GM10266 (cell line): ENCODE measurements at regions not wholly inside any gene's neighbourhood (a gene's known extent, or its start where the extent isn't known, plus 50 kb on each side); places are given as distances from the start of the nearest gene placed in this dataset.

ENCODE experiments used
- DNase-seq: peaks from one replicate; pipeline ENCODE4 v3.0.0; 2012; ENCODE audit errors: extremely low spot score
- TF ChIP-seq, protein P1 (sequence below): IDR thresholded peaks from 2 replicates; pipeline ENCODE4 v1.5.1; 2012; ENCODE audit warnings: mild to moderate bottlenecking, low read depth; ENCODE audit not compliant: control insufficient read depth, insufficient read depth; ENCODE audit errors: missing control alignments

DNA sequence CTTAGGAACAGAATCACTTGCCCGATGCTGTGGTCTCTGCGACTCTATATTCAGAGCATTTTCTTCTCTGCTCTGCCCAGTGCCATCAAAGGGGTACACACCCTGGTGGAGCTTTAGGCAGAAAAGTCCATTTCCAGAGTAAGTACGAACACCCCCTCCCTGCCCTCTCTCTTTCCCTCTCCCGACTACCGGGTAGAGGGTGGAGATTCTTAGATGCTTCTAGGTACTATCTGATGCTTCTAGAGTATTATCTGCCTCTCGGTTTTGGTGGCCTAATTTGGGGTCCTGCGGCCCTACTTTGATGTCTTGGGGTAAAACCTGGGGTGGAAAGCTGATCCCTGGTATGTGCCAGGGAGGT is 245.4 kb upstream of the SOX4 start:
- TF ChIP-seq, protein P1, sequence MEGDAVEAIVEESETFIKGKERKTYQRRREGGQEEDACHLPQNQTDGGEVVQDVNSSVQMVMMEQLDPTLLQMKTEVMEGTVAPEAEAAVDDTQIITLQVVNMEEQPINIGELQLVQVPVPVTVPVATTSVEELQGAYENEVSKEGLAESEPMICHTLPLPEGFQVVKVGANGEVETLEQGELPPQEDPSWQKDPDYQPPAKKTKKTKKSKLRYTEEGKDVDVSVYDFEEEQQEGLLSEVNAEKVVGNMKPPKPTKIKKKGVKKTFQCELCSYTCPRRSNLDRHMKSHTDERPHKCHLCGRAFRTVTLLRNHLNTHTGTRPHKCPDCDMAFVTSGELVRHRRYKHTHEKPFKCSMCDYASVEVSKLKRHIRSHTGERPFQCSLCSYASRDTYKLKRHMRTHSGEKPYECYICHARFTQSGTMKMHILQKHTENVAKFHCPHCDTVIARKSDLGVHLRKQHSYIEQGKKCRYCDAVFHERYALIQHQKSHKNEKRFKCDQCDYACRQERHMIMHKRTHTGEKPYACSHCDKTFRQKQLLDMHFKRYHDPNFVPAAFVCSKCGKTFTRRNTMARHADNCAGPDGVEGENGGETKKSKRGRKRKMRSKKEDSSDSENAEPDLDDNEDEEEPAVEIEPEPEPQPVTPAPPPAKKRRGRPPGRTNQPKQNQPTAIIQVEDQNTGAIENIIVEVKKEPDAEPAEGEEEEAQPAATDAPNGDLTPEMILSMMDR: no peak
- no peak for DNase-seq

DNA sequence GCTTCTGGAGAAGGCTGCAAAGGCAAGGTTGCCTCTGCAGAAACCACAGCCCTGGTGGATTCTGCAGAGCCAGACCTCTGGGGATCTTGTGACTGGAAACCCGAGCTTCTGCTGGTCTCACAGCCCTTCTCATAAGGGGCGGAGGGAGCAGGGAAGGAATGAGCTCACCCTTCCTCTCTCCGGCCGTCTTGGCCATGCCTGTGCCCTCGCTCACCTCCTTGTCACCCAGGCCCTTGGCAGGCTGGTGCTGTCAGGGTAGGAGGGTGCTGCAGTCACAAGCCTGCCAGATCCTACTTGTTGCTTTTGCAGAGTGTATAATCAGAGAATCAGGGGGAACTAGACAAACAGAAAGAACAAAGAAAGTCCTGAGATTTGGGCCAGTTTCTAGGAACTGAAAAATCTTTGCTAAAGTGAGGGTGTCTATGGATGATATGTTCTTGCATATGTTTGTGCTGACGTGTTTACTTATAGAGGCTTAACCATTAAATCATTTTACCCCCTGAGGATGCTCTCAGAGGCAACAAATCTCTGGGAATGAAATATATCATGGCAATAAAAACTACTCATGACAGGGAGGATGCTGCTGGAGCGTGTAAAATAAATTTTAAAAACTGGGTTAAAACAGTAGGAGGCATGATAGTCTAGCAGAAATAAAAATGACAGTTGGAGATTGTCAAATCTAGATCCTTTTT is 244.9 kb upstream of the SOX4 start:
- no peak for DNase-seq
- TF ChIP-seq, protein P1: no peak

DNA sequence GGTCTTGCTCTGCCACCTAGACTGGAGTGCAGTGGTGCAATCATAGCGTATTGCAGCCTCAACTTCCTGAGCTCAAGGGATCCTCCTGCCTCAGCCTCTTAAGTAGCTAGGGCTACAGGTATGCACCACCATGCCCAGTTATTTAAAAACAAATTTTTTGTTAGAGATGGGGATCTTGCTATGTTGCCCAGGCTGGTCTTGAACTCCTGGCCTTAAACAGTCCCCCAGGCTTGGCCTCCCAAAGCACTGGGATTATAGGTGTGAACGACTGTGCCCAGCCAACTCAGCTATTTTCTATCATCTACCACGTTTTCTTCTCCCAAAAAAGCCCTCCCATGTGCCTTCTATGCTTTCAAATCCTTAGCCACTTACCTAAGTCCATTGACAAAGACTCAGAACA is 243.7 kb upstream of the SOX4 start:
- TF ChIP-seq, protein P1: no peak
- DNase-seq: no peak

DNA sequence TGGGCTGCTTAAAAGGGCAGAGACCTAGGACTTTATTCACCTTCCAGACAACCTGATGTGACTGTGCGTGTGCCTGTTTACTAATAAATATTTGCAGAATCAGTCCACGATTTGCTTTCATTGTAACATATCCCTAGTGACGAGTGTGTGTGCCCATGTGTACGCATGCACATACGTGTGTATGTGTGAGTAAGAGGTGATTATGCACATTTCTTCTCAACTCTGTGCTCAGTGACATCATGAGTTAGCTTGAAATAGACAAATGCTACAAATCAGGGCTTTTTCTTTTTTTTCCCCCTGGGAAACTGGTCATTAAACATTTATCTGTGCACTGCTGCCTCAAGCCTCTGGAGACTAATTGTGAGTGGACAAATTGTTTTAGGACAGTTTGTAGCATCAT is 242.6 kb upstream of the SOX4 start:
- no peak for DNase-seq
- TF ChIP-seq, protein P1: no peak

DNA sequence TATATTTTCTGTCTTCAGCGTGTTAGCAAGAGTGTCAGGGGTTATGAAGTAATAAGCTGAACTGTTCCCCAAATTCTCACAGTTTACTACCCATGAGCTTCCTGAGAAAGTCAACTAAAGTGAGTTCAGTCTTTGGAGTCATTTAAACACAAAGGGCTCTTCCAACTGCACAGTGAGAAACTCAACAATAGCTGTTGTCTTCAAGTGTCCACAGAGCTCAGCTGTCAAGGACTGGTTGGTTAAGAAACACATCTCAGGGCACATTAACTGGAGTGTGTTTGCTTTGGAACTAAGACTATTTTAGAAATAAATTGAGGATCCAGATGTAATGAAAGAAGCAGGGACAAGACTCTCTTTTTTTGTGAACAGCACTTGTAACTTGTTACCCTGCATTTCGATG is 241.4 kb upstream of the SOX4 start:
- DNase-seq: no peak
- TF ChIP-seq, protein P1: no peak

DNA sequence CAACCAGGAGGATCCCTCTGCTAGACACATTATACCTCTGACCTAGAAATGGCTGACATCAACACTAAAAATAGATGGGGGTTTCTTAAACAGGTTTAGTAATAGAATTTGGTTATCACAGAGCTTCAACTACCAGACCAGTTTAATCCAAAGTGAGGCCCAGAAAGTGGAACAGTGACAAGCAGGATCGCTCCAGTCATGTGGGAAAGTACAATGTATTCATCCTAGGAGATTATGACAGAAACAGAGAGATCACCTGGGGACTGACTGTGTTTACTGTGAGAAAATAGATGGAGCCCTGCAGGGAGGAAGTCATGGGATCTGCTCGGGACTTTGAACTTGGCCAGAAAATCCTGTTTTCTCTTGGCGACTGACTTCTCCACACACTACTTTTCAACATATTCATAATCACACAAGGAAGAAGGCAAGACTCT is 238.7 kb upstream of the SOX4 start:
- TF ChIP-seq, protein P1: no peak
- no peak for DNase-seq

DNA sequence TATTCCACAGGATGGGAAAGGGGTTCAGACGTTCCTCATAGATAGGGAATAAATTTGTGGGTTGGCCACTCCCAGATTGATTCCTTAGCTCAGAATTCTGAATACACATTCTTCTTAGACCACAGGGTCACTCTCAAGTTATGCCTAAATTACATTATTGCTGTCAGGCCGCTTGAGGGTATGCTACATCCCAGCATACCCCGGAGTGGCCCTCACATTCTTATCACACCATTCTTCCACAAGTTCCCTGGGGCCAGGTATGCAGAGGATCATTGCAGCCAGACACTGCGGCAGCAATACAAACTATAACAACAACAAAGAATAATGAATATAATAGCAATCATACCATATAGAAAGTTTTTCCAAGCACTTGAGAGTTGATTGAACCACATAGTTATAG is 237.9 kb upstream of the SOX4 start:
- TF ChIP-seq, protein P1: no peak
- no peak for DNase-seq
